HUES48 (cell line): ENCODE measurements at regions not wholly inside any gene's neighbourhood (a gene's known extent, or its start where the extent isn't known, plus 50 kb on each side); places are given as distances from the start of the nearest gene placed in this dataset.

Experiments
- H3K27ac ChIP-seq: one replicate; pipeline ENCODE4 v1.7.0; 2013; ENCODE audit warnings: low read depth, low read length, inconsistent platforms
- H3K27me3 ChIP-seq: 2 replicates; pipeline ENCODE4 v1.6.1; 2013; ENCODE audit warnings: mild to moderate bottlenecking, low read length; ENCODE audit not compliant: control insufficient read depth, insufficient read depth
- H3K36me3 ChIP-seq: 2 replicates; pipeline ENCODE4 v1.6.1; 2013; ENCODE audit warnings: low read length; ENCODE audit not compliant: control insufficient read depth, insufficient read depth
- H3K4me1 ChIP-seq: 2 replicates; pipeline ENCODE4 v1.6.1; 2013; ENCODE audit warnings: mild to moderate bottlenecking, low read length; ENCODE audit not compliant: control insufficient read depth, insufficient read depth
- H3K4me3 ChIP-seq: 2 replicates; pipeline ENCODE4 v1.5.1; 2013; ENCODE audit warnings: mild to moderate bottlenecking, low read depth, low read length
- H3K9ac ChIP-seq: 2 replicates; pipeline ENCODE4 v1.6.1; 2013; ENCODE audit warnings: mild to moderate bottlenecking, low read depth, low read length, moderate library complexity
- H3K9me3 ChIP-seq: 2 replicates; pipeline ENCODE4 v1.6.1; 2013; ENCODE audit warnings: low read length; ENCODE audit not compliant: control insufficient read depth, insufficient read depth

- Histone ChIP-seq H3K4me3 (no peak overlapping the region), H3K36me3 (no peaks in the 10 kb centered on the region), H3K9me3 (no peaks in the 10 kb centered on the region), H3K4me1 (no peaks in the 10 kb centered on the region), H3K27ac (no peak overlapping the region), H3K9ac (no peak overlapping the region), H3K27me3 (no peaks in the 10 kb centered on the region)
Observed at GRCh38 chr9:1285526-1285925, 235.4 kb downstream of the DMRT2 start.

- H3K9ac ChIP-seq: no peak overlapping the region
- H3K27ac ChIP-seq: no peak overlapping the region
- no peaks in the 10 kb centered on the region for H3K9me3 ChIP-seq
- no peak overlapping the region for H3K4me3 ChIP-seq
- H3K4me1 ChIP-seq: no peaks in the 10 kb centered on the region
- no peaks in the 10 kb centered on the region for H3K27me3 ChIP-seq
- H3K36me3 ChIP-seq: no peaks in the 10 kb centered on the region
Observed at GRCh38 chr9:1292384-1292783, 242.2 kb downstream of the DMRT2 start.

- no peak overlapping the region for H3K27ac ChIP-seq
- peaks cover 4% of the 10 kb centered on the region; the same call in 1 of the 2 replicates for H3K4me1 ChIP-seq
- no peaks in the 10 kb centered on the region for H3K36me3 ChIP-seq
- no peaks in the 10 kb centered on the region for H3K9me3 ChIP-seq
- no peak overlapping the region for H3K9ac ChIP-seq
- no peak overlapping the region for H3K4me3 ChIP-seq
- H3K27me3 ChIP-seq: no peaks in the 10 kb centered on the region
Observed at GRCh38 chr9:1294641-1295258, 244.6 kb downstream of the DMRT2 start.

- peaks cover 4% of the 10 kb centered on the region; the same call in 1 of the 2 replicates for H3K4me1 ChIP-seq
- no peaks in the 10 kb centered on the region for H3K36me3 ChIP-seq
- H3K27ac ChIP-seq: no peak overlapping the region
- H3K9ac ChIP-seq: no peak overlapping the region
- H3K4me3 ChIP-seq: no peak overlapping the region
- no peaks in the 10 kb centered on the region for H3K9me3 ChIP-seq
- H3K27me3 ChIP-seq: no peaks in the 10 kb centered on the region
Observed at GRCh38 chr9:1296331-1296730, 246.2 kb downstream of the DMRT2 start.

GRCh38 chr9:1298046-1298445 is 247.9 kb downstream of the DMRT2 start:
- H3K4me1 ChIP-seq: peaks cover 4% of the 10 kb centered on the region; the same call in 1 of the 2 replicates
- H3K9me3 ChIP-seq: no peaks in the 10 kb centered on the region
- H3K9ac ChIP-seq: no peak overlapping the region
- H3K36me3 ChIP-seq: no peaks in the 10 kb centered on the region
- H3K27ac ChIP-seq: no peak overlapping the region
- H3K4me3 ChIP-seq: no peak overlapping the region
- no peaks in the 10 kb centered on the region for H3K27me3 ChIP-seq

GRCh38 chr9:1300941-1301340 is 250.8 kb downstream of the DMRT2 start:
- Histone ChIP-seq H3K4me3 (no peak overlapping the region), H3K9me3 (no peaks in the 10 kb centered on the region), H3K9ac (no peak overlapping the region), H3K27me3 (no peaks in the 10 kb centered on the region), H3K27ac (no peak overlapping the region), H3K4me1 (peaks cover 4% of the 10 kb centered on the region; the same call in 1 of the 2 replicates), H3K36me3 (no peaks in the 10 kb centered on the region)

GRCh38 chr9:1303932-1304331 is 253.8 kb downstream of the DMRT2 start:
- Histone ChIP-seq H3K9me3 (no peaks in the 10 kb centered on the region), H3K9ac (no peak overlapping the region), H3K4me1 (no peaks in the 10 kb centered on the region), H3K27me3 (no peaks in the 10 kb centered on the region), H3K4me3 (no peak overlapping the region), H3K36me3 (no peaks in the 10 kb centered on the region), H3K27ac (no peak overlapping the region)

- Histone ChIP-seq H3K9me3 (no peaks in the 10 kb centered on the region), H3K9ac (no peak overlapping the region), H3K27ac (no peak overlapping the region), H3K4me3 (no peak overlapping the region), H3K4me1 (no peaks in the 10 kb centered on the region), H3K36me3 (no peaks in the 10 kb centered on the region), H3K27me3 (no peaks in the 10 kb centered on the region)
Observed at GRCh38 chr9:1311462-1312042, 261.4 kb downstream of the DMRT2 start.

GRCh38 chr9:1319436-1319835 is 269.3 kb downstream of the DMRT2 start:
- no peak overlapping the region for H3K4me3 ChIP-seq
- no peaks in the 10 kb centered on the region for H3K9me3 ChIP-seq
- no peaks in the 10 kb centered on the region for H3K4me1 ChIP-seq
- H3K27ac ChIP-seq: no peak overlapping the region
- no peaks in the 10 kb centered on the region for H3K27me3 ChIP-seq
- H3K9ac ChIP-seq: no peak overlapping the region
- no peaks in the 10 kb centered on the region for H3K36me3 ChIP-seq

- Histone ChIP-seq H3K4me1 (no peaks in the 10 kb centered on the region), H3K27ac (no peak overlapping the region), H3K9me3 (no peaks in the 10 kb centered on the region), H3K4me3 (no peak overlapping the region), H3K27me3 (no peaks in the 10 kb centered on the region), H3K9ac (no peak overlapping the region), H3K36me3 (no peaks in the 10 kb centered on the region)
Observed at GRCh38 chr9:1320051-1320557, 269.9 kb downstream of the DMRT2 start.

GRCh38 chr9:1320607-1321195 is 270.5 kb downstream of the DMRT2 start:
- H3K27me3 ChIP-seq: no peaks in the 10 kb centered on the region
- no peak overlapping the region for H3K27ac ChIP-seq
- no peaks in the 10 kb centered on the region for H3K36me3 ChIP-seq
- H3K4me3 ChIP-seq: no peak overlapping the region
- H3K9ac ChIP-seq: no peak overlapping the region
- no peaks in the 10 kb centered on the region for H3K4me1 ChIP-seq
- no peaks in the 10 kb centered on the region for H3K9me3 ChIP-seq
